Fibroblast of lung (primary cell): ENCODE measurements at regions not wholly inside any gene's neighbourhood (a gene's known extent, or its start where the extent isn't known, plus 50 kb on each side); places are given as distances from the start of the nearest gene placed in this dataset.

Source experiments
- DNase-seq, 2 donors: peaks; one replicate each; pipeline versions ENCODE4 v3.0.0 to v3.0.0-alpha.2; 2010; ENCODE audit warnings: low read depth in 2 of 2
- H2AFZ ChIP-seq: 2 replicates; pipeline ENCODE4 v1.5.1; 2012; ENCODE audit warnings: low read length, control low read depth, inconsistent platforms
- H3K27ac ChIP-seq: 2 replicates; pipeline ENCODE4 v1.5.1; 2011; ENCODE audit warnings: low read length, control low read depth; ENCODE audit not compliant: insufficient read depth
- H3K27me3 ChIP-seq: 2 replicates; pipeline ENCODE4 v1.5.1; 2011; ENCODE audit warnings: mild to moderate bottlenecking, low read length; ENCODE audit not compliant: control insufficient read depth, insufficient read depth
- H3K36me3 ChIP-seq: 2 replicates; pipeline ENCODE4 v1.5.1; 2011; ENCODE audit warnings: low read length; ENCODE audit not compliant: control insufficient read depth, insufficient read depth
- H3K4me1 ChIP-seq: 2 replicates; pipeline ENCODE4 v1.5.1; 2011; ENCODE audit warnings: low read length; ENCODE audit not compliant: control insufficient read depth, insufficient read depth; ENCODE audit errors: extremely low read depth
- H3K4me2 ChIP-seq: 2 replicates; pipeline ENCODE4 v1.5.1; 2011; ENCODE audit warnings: low read length, control low read depth; ENCODE audit not compliant: insufficient read depth; ENCODE audit errors: extremely low read depth
- H3K4me3 ChIP-seq, 4 experiments: fragments of 200-600 bp in 1 of 4; sonication (generic) in 1 of 4; replicated peaks in 1 of 4; 2 replicates each; pipeline ENCODE4 v1.5.1; 2011 to 2016; ENCODE audit warnings: low read length in 4 of 4, low read depth in 3 of 4, mild to moderate bottlenecking in 3 of 4, control low read depth in 2 of 4, inconsistent platforms in 1 of 4, mixed read lengths in 1 of 4; ENCODE audit not compliant: insufficient read depth in 1 of 4; ENCODE audit errors: control extremely low read depth in 1 of 4
- H3K79me2 ChIP-seq: 2 replicates; pipeline ENCODE4 v1.5.1; 2012; ENCODE audit warnings: mild to moderate bottlenecking, low read length, inconsistent platforms; ENCODE audit not compliant: control insufficient read depth, insufficient read depth
- H3K9ac ChIP-seq: 2 replicates; pipeline ENCODE4 v1.5.1; 2011; ENCODE audit warnings: mild to moderate bottlenecking, low read length, control low read depth; ENCODE audit not compliant: insufficient read depth
- H3K9me3 ChIP-seq: 2 replicates; pipeline ENCODE4 v1.5.1; 2012; ENCODE audit warnings: low read depth, low read length; ENCODE audit not compliant: control insufficient read depth, insufficient read depth
- H4K20me1 ChIP-seq: 2 replicates; pipeline ENCODE4 v1.5.1; 2011; ENCODE audit warnings: low read length; ENCODE audit not compliant: control insufficient read depth, insufficient read depth; ENCODE audit errors: extremely low read depth
- EZH2 ChIP-seq: IDR thresholded peaks from 2 replicates; pipeline ENCODE4 v1.5.1; 2012; ENCODE audit warnings: low read length, control low read depth, mild to moderate bottlenecking; ENCODE audit errors: missing control alignments
- TF ChIP-seq, protein P1 (sequence below), 2 donors: IDR thresholded peaks in 1 of 2; conservative IDR thresholded peaks in 1 of 2; 1 replicate in 1 of 2; 2 replicates in 1 of 2; pipeline ENCODE4 v1.5.1; 2011 to 2012; ENCODE audit warnings: low read length in 2 of 2, control low read depth in 1 of 2, inconsistent platforms in 1 of 2, low read depth in 1 of 2, mild to moderate bottlenecking in 1 of 2

DNA sequence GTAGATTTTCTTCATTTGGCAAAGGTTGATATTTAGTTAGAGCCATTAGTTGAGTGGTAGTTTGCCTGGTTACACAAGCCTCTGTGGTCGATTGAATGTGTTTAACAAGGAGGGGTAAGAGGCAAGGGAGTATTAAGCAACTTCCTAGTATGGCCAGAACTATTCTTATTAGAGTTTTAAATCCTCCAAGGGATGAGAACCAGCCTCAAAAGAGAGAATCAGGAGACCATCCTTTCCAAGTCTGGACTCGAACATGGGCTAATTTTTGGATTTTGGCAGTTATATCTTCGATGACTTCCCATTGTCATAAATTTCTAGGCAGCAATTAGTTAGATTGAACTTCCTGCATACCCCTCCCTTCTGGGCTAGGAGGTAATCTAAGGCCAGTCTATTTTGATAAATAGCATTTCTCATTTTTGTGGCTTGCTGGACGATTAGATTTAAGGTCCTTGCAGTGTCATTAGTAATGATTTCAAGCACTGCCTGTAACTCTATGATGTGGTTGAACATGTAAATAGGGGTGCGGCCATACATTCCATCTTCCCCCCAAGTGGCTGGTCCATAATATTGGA is 219.5 kb upstream of the KCND2 start:
- Histone ChIP-seq H4K20me1 (no peaks in the 10 kb centered on the region), H3K9me3 (no peaks in the 10 kb centered on the region), H2AFZ (no peak overlapping the region), H3K27me3 (no peaks in the 10 kb centered on the region), H3K27ac (peak overlapping the region; percentile 71), H3K4me2 (no peak overlapping the region), H3K9ac (no peak overlapping the region), H3K36me3 (no peaks in the 10 kb centered on the region), H3K79me2 (no peaks in the 10 kb centered on the region), H3K4me1 (peaks cover 11% of the 10 kb centered on the region), H3K4me3 (no peak overlapping the region)
- TF ChIP-seq EZH2: no peak
- DNase-seq: peak; percentile 84 to 94

DNA sequence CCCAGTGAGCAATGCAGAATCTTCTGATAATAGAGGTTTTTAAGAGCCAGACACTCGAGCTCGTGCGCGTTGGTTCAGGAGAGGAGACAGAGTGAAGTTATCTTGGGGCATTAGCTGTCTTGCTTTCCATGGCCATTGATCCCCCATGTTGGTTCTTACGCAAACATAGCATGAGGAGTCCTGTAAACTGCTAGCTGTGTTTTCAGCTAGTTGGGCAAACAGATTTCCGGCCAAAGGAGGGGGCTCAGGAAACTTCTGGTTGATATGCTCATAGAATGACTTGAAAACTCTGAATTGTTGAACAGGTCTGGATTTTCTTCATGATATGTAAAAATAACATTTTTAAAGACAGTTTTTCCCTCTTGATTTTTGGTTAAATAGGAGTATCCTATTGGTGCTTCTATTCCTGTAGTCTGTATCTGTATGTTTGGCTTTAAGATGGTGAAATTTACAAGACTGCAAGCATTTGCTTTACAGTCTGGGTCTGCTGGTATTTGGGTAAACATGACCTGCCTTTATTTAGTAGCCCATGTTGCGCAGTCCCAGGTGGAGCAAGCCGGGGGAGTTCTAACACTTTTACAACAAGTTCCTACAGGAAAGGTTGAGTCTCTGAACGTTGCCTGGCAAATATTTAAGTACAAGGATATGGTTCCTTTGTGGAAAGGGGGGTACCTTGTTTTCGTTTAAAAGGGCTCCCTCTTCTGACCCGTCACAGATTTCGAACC is 218.4 kb upstream of the KCND2 start:
- Histone ChIP-seq H2AFZ (no peak overlapping the region), H3K4me3 (no peak overlapping the region)
- DNase-seq: peak in 1 of 2 donors; percentile 11

GRCh38 chr7:120055300-120055699 is 217.7 kb upstream of the KCND2 start:
- Histone ChIP-seq H4K20me1 (no peaks in the 10 kb centered on the region), H2AFZ (no peak overlapping the region), H3K4me1 (peaks cover 11% of the 10 kb centered on the region), H3K36me3 (no peaks in the 10 kb centered on the region), H3K4me2 (no peak overlapping the region), H3K4me3 (no peak overlapping the region), H3K79me2 (no peaks in the 10 kb centered on the region), H3K9me3 (no peaks in the 10 kb centered on the region), H3K27ac (peak overlapping the region; percentile 71), H3K27me3 (no peaks in the 10 kb centered on the region), H3K9ac (no peak overlapping the region)
- peak; percentile 51 to 68 for DNase-seq
- TF ChIP-seq, protein P1, sequence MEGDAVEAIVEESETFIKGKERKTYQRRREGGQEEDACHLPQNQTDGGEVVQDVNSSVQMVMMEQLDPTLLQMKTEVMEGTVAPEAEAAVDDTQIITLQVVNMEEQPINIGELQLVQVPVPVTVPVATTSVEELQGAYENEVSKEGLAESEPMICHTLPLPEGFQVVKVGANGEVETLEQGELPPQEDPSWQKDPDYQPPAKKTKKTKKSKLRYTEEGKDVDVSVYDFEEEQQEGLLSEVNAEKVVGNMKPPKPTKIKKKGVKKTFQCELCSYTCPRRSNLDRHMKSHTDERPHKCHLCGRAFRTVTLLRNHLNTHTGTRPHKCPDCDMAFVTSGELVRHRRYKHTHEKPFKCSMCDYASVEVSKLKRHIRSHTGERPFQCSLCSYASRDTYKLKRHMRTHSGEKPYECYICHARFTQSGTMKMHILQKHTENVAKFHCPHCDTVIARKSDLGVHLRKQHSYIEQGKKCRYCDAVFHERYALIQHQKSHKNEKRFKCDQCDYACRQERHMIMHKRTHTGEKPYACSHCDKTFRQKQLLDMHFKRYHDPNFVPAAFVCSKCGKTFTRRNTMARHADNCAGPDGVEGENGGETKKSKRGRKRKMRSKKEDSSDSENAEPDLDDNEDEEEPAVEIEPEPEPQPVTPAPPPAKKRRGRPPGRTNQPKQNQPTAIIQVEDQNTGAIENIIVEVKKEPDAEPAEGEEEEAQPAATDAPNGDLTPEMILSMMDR (conservative IDR thresholded peaks at IDR 0.05 in 1 of 2, IDR thresholded peaks at IDR 0.05 in 1 of 2; ENCODE audit: low read depth in 1 of 2, low read length in 2 of 2): no peak
- TF ChIP-seq EZH2: no peak

More for the DNA sequence above, 218.4 kb upstream of the KCND2 start:
- Histone ChIP-seq H3K9ac (no peak overlapping the region), H3K27me3 (no peaks in the 10 kb centered on the region), H3K79me2 (no peaks in the 10 kb centered on the region), H3K4me2 (no peak overlapping the region), H3K9me3 (no peaks in the 10 kb centered on the region), H3K36me3 (no peaks in the 10 kb centered on the region), H4K20me1 (no peaks in the 10 kb centered on the region), H3K27ac (peak overlapping the region; percentile 71), H3K4me1 (peaks cover 11% of the 10 kb centered on the region)
- no peak for TF ChIP-seq EZH2
- TF ChIP-seq, protein P1 (conservative IDR thresholded peaks at IDR 0.05 in 1 of 2, IDR thresholded peaks at IDR 0.05 in 1 of 2; ENCODE audit: low read depth in 1 of 2, low read length in 2 of 2): no peak
